ENCODE measurements at regions not wholly inside any gene's neighbourhood (a gene's known extent, or its start where the extent isn't known, plus 50 kb on each side); places are given as distances from the start of the nearest gene placed in this dataset.

- Histone ChIP-seq H3K36me3 (ENCODE audit: insufficient read depth, low read length) (no peaks in the 10 kb centered on the region), H3K9ac (ENCODE audit: low read depth, low read length) (no peak overlapping the region), H3K4me1 (ENCODE audit: insufficient read depth, low read length) (no peaks in the 10 kb centered on the region), H3K9me3 (ENCODE audit: control insufficient read depth, insufficient read depth, low read length) (no peaks in the 10 kb centered on the region)
Measured at GRCh38 chr4:180550106-180550505, 1693.1 kb upstream of the TENM3 start.

- no peak overlapping the region for H3K9ac ChIP-seq (ENCODE audit: low read depth, low read length)
- H3K4me1 ChIP-seq (ENCODE audit: insufficient read depth, low read length), result peaks cover 6% of the 10 kb centered on the region; the same call in 1 of the 2 replicates
- no peaks in the 10 kb centered on the region for H3K9me3 ChIP-seq (ENCODE audit: control insufficient read depth, insufficient read depth, low read length)
- H3K36me3 ChIP-seq (ENCODE audit: insufficient read depth, low read length), result no peaks in the 10 kb centered on the region
Measured at GRCh38 chr4:180557348-180557747, 1685.9 kb upstream of the TENM3 start.

GRCh38 chr4:180557950-180558349 is 1685.3 kb upstream of the TENM3 start:
- Histone ChIP-seq H3K9ac (ENCODE audit: low read depth, low read length) (no peak overlapping the region), H3K9me3 (ENCODE audit: control insufficient read depth, insufficient read depth, low read length) (no peaks in the 10 kb centered on the region), H3K36me3 (ENCODE audit: insufficient read depth, low read length) (no peaks in the 10 kb centered on the region), H3K4me1 (ENCODE audit: insufficient read depth, low read length) (peaks cover 6% of the 10 kb centered on the region; the same call in 1 of the 2 replicates)

GRCh38 chr4:180558427-180558826 is 1684.8 kb upstream of the TENM3 start:
- H3K9me3 ChIP-seq (ENCODE audit: control insufficient read depth, insufficient read depth, low read length), result no peaks in the 10 kb centered on the region
- peaks cover 6% of the 10 kb centered on the region; the same call in 1 of the 2 replicates for H3K4me1 ChIP-seq (ENCODE audit: insufficient read depth, low read length)
- no peaks in the 10 kb centered on the region for H3K36me3 ChIP-seq (ENCODE audit: insufficient read depth, low read length)
- H3K9ac ChIP-seq (ENCODE audit: low read depth, low read length), result no peak overlapping the region

- Histone ChIP-seq H3K9me3 (ENCODE audit: control insufficient read depth, insufficient read depth, low read length) (no peaks in the 10 kb centered on the region), H3K36me3 (ENCODE audit: insufficient read depth, low read length) (no peaks in the 10 kb centered on the region), H3K4me1 (ENCODE audit: insufficient read depth, low read length) (peaks cover 6% of the 10 kb centered on the region; the same call in 1 of the 2 replicates), H3K9ac (ENCODE audit: low read depth, low read length) (no peak overlapping the region)
Measured at GRCh38 chr4:180560896-180561295, 1682.3 kb upstream of the TENM3 start.

- H3K36me3 ChIP-seq (ENCODE audit: insufficient read depth, low read length), result no peaks in the 10 kb centered on the region
- H3K9me3 ChIP-seq (ENCODE audit: control insufficient read depth, insufficient read depth, low read length), result no peaks in the 10 kb centered on the region
- no peak overlapping the region for H3K9ac ChIP-seq (ENCODE audit: low read depth, low read length)
- H3K4me1 ChIP-seq (ENCODE audit: insufficient read depth, low read length), result no peaks in the 10 kb centered on the region
Measured at GRCh38 chr4:180564026-180564425, 1679.2 kb upstream of the TENM3 start.

GRCh38 chr4:180564448-180564847 is 1678.8 kb upstream of the TENM3 start:
- H3K9me3 ChIP-seq (ENCODE audit: control insufficient read depth, insufficient read depth, low read length), result no peaks in the 10 kb centered on the region
- no peak overlapping the region for H3K9ac ChIP-seq (ENCODE audit: low read depth, low read length)
- H3K4me1 ChIP-seq (ENCODE audit: insufficient read depth, low read length), result no peaks in the 10 kb centered on the region

GRCh38 chr4:180565856-180566431 is 1677.3 kb upstream of the TENM3 start:
- Histone ChIP-seq H3K9ac (ENCODE audit: low read depth, low read length) (no peak overlapping the region), H3K9me3 (ENCODE audit: control insufficient read depth, insufficient read depth, low read length) (no peaks in the 10 kb centered on the region), H3K4me1 (ENCODE audit: insufficient read depth, low read length) (no peaks in the 10 kb centered on the region), H3K36me3 (ENCODE audit: insufficient read depth, low read length) (no peaks in the 10 kb centered on the region)

More at GRCh38 chr4:180564448-180564847, 1678.8 kb upstream of the TENM3 start:
- no peaks in the 10 kb centered on the region for H3K36me3 ChIP-seq (ENCODE audit: insufficient read depth, low read length)

GRCh38 chr4:180566492-180566891 is 1676.7 kb upstream of the TENM3 start:
- no peaks in the 10 kb centered on the region for H3K36me3 ChIP-seq (ENCODE audit: insufficient read depth, low read length)
- H3K9ac ChIP-seq (ENCODE audit: low read depth, low read length), result no peak overlapping the region
- no peaks in the 10 kb centered on the region for H3K9me3 ChIP-seq (ENCODE audit: control insufficient read depth, insufficient read depth, low read length)
- H3K4me1 ChIP-seq (ENCODE audit: insufficient read depth, low read length), result no peaks in the 10 kb centered on the region

GRCh38 chr4:180567080-180567479 is 1676.1 kb upstream of the TENM3 start:
- no peak overlapping the region for H3K9ac ChIP-seq (ENCODE audit: low read depth, low read length)
- H3K4me1 ChIP-seq (ENCODE audit: insufficient read depth, low read length), result no peaks in the 10 kb centered on the region
- no peaks in the 10 kb centered on the region for H3K36me3 ChIP-seq (ENCODE audit: insufficient read depth, low read length)
- no peaks in the 10 kb centered on the region for H3K9me3 ChIP-seq (ENCODE audit: control insufficient read depth, insufficient read depth, low read length)

- Histone ChIP-seq H3K4me1 (ENCODE audit: insufficient read depth, low read length) (no peaks in the 10 kb centered on the region), H3K36me3 (ENCODE audit: insufficient read depth, low read length) (no peaks in the 10 kb centered on the region), H3K9ac (ENCODE audit: low read depth, low read length) (no peak overlapping the region), H3K9me3 (ENCODE audit: control insufficient read depth, insufficient read depth, low read length) (no peaks in the 10 kb centered on the region)
Measured at GRCh38 chr4:180571516-180572055, 1671.6 kb upstream of the TENM3 start.

GRCh38 chr4:180578175-180578574 is 1665.0 kb upstream of the TENM3 start:
- Histone ChIP-seq H3K36me3 (ENCODE audit: insufficient read depth, low read length) (no peaks in the 10 kb centered on the region), H3K9me3 (ENCODE audit: control insufficient read depth, insufficient read depth, low read length) (no peaks in the 10 kb centered on the region), H3K4me1 (ENCODE audit: insufficient read depth, low read length) (no peaks in the 10 kb centered on the region), H3K9ac (ENCODE audit: low read depth, low read length) (no peak overlapping the region)

- Histone ChIP-seq H3K4me1 (ENCODE audit: insufficient read depth, low read length) (no peaks in the 10 kb centered on the region), H3K9ac (ENCODE audit: low read depth, low read length) (no peak overlapping the region), H3K9me3 (ENCODE audit: control insufficient read depth, insufficient read depth, low read length) (no peaks in the 10 kb centered on the region)
Measured at GRCh38 chr4:180581061-180581460, 1662.1 kb upstream of the TENM3 start.

GRCh38 chr4:180587379-180587778 is 1655.8 kb upstream of the TENM3 start:
- Histone ChIP-seq H3K4me1 (ENCODE audit: insufficient read depth, low read length) (no peaks in the 10 kb centered on the region), H3K9ac (ENCODE audit: low read depth, low read length) (no peak overlapping the region), H3K9me3 (ENCODE audit: control insufficient read depth, insufficient read depth, low read length) (no peaks in the 10 kb centered on the region), H3K36me3 (ENCODE audit: insufficient read depth, low read length) (no peaks in the 10 kb centered on the region)

More at GRCh38 chr4:180581061-180581460, 1662.1 kb upstream of the TENM3 start:
- H3K36me3 ChIP-seq (ENCODE audit: insufficient read depth, low read length), result no peaks in the 10 kb centered on the region

GRCh38 chr4:180589575-180589974 is 1653.6 kb upstream of the TENM3 start:
- Histone ChIP-seq H3K9me3 (ENCODE audit: control insufficient read depth, insufficient read depth, low read length) (no peaks in the 10 kb centered on the region), H3K36me3 (ENCODE audit: insufficient read depth, low read length) (no peaks in the 10 kb centered on the region), H3K4me1 (ENCODE audit: insufficient read depth, low read length) (no peaks in the 10 kb centered on the region), H3K9ac (ENCODE audit: low read depth, low read length) (no peak overlapping the region)
